ENCODE measurements at regions not wholly inside any gene's neighbourhood (a gene's known extent, or its start where the extent isn't known, plus 50 kb on each side); places are given as distances from the start of the nearest gene placed in this dataset.

DNA sequence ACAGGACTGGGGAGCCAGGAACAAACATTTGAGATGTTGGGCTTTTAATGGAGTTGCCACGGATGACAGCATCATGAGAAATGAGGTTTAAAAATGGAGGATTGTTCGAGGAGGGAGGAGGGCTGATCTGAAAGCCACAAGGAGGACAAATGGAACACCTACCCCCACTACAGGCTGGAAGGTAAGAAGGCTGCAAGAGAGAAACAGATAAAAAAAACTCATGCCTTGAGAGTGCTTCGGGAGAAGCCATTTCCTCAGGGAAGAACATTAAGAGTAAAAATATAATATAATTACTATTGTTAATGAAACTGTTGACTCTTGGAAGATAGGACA lies 119.5 kb upstream of the MAP9 start:
- TF ChIP-seq NRF1 (IDR thresholded peaks at IDR 0.05; ENCODE audit: low read depth, low read length) (no peak), POLR2A (IDR thresholded peaks at IDR 0.05; ENCODE audit: control extremely low read depth in 1 of 2, low read depth in 2 of 2, low read length in 2 of 2) (no peak), JUND (IDR thresholded peaks at IDR 0.05; ENCODE audit: low read length) (no peak), EP300 (IDR thresholded peaks at IDR 0.05; ENCODE audit: borderline replicate concordance in 1 of 2, low read depth in 2 of 2, low read length in 2 of 2) (no peak), POLR2AphosphoS5 (IDR thresholded peaks at IDR 0.05; ENCODE audit: low read depth, low read length) (no peak)
- TF ChIP-seq, protein P1, sequence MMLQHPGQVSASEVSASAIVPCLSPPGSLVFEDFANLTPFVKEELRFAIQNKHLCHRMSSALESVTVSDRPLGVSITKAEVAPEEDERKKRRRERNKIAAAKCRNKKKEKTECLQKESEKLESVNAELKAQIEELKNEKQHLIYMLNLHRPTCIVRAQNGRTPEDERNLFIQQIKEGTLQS (IDR thresholded peaks at IDR 0.05; ENCODE audit: insufficient read depth, low read depth, low read length), result no peak

All from H1 (cell line).